ENCODE measurements at regions not wholly inside any gene's neighbourhood (a gene's known extent, or its start where the extent isn't known, plus 50 kb on each side); places are given as distances from the start of the nearest gene placed in this dataset.
"Not testable (repeated sequence)": the region's sequence is repeated elsewhere in the genome, so short reads cannot be mapped to it uniquely, and the experiment has no call there.

DNA sequence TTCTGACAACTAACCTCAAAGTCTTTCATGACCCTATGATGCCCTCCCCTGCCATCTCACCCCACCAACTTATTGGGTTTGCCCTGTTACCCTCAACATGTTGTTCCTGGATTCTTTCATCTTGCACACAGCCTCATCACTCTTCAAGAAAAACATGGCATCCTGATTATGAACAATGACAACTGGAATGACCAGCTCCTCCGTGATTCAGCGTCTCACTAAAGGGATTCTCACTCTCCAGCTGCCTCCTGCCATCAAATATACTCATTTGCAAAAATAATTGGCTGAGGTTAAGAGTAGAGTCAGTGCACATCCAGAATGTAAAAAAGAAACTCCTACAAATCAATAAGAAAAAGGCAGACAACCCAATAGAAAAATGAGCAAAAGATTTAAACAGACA lies 59.7 kb upstream of the MDGA1 start (continued):
- TF ChIP-seq ZNF292 (tag by site-specific recombination; IDR thresholded peaks at IDR 0.05; ENCODE audit: borderline replicate concordance, low read depth) = no peak
- no peak for TF ChIP-seq PBX3 (CRISPR knock-in tag; IDR thresholded peaks at IDR 0.05)
- no peak for TF ChIP-seq ZNF585B (tag by site-specific recombination; IDR thresholded peaks at IDR 0.05)

GRCh38 chr6:37756135-37756534 lies 58.5 kb upstream of the MDGA1 start:
- Histone ChIP-seq H3K9me3 (ENCODE audit: control insufficient read depth, insufficient read depth, low read depth, low read length) (no peaks in the 10 kb centered on the region), H3K4me1 (ENCODE audit: control insufficient read depth, insufficient read depth, low read length) (no peaks in the 10 kb centered on the region), H3K36me3 (ENCODE audit: control insufficient read depth in 2 of 2, insufficient read depth in 1 of 2, low read length in 2 of 2) (no peaks in the 10 kb centered on the region), H3K27ac (ENCODE audit: extremely low read depth, low read depth, low read length) (no peak overlapping the region), H3K4me3 (ENCODE audit: low read depth, low read length) (no peak overlapping the region)
- no peak for TF ChIP-seq ZNF174 (tag by site-specific recombination; IDR thresholded peaks at IDR 0.05)
- no peak for TF ChIP-seq ZNF266 (tag by site-specific recombination; IDR thresholded peaks at IDR 0.05; ENCODE audit: low read depth)
- no peak for TF ChIP-seq ZNF280C (tag by site-specific recombination; IDR thresholded peaks at IDR 0.05)
- no peak for TF ChIP-seq ZBTB48 (tag by site-specific recombination; IDR thresholded peaks at IDR 0.05)
- no peak for TF ChIP-seq ZNF704 (tag by site-specific recombination; IDR thresholded peaks at IDR 0.05)
- no peak for TF ChIP-seq ZNF140 (tag by site-specific recombination; IDR thresholded peaks at IDR 0.05)
- TF ChIP-seq, protein P1, sequence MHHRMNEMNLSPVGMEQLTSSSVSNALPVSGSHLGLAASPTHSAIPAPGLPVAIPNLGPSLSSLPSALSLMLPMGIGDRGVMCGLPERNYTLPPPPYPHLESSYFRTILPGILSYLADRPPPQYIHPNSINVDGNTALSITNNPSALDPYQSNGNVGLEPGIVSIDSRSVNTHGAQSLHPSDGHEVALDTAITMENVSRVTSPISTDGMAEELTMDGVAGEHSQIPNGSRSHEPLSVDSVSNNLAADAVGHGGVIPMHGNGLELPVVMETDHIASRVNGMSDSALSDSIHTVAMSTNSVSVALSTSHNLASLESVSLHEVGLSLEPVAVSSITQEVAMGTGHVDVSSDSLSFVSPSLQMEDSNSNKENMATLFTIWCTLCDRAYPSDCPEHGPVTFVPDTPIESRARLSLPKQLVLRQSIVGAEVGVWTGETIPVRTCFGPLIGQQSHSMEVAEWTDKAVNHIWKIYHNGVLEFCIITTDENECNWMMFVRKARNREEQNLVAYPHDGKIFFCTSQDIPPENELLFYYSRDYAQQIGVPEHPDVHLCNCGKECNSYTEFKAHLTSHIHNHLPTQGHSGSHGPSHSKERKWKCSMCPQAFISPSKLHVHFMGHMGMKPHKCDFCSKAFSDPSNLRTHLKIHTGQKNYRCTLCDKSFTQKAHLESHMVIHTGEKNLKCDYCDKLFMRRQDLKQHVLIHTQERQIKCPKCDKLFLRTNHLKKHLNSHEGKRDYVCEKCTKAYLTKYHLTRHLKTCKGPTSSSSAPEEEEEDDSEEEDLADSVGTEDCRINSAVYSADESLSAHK (tag by site-specific recombination; IDR thresholded peaks at IDR 0.05) = no peak
- no peak for TF ChIP-seq ZNF658 (tag by site-specific recombination; IDR thresholded peaks at IDR 0.05)
- no peak for TF ChIP-seq ZNF175 (tag by site-specific recombination; IDR thresholded peaks at IDR 0.05)
- no peak for TF ChIP-seq ZNF747 (tag by site-specific recombination; IDR thresholded peaks at IDR 0.05)
- ChIA-PET CTCF (interaction anchor here (0.5 to 1.0 kb wide), 2 partner anchors 15 to 738 kb away, joined by 3 read pairs; no protein-coding TSS in a partner anchor), POLR2A (no interaction called here)

DNA sequence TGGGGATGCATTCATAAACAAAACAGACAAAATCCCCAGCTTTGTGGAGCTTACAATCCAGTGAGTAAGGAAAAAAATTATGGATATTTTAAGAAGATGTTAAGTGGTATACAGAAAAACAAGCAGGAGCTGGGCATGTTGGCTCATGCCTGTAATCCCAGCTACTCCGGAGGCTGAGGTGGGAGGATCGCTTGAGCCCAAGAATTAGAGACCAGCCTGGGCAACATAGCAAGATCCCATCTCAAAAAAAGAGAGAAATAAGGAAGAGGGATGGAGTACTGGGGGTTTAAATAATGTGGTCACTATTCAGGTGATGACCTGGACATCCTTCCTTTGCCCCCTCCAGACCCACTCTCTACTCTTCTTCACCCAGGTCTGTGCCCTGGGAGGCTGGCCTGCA lies 55.0 kb upstream of the MDGA1 start:
- ChIA-PET CTCF (no interaction called here), POLR2A (no interaction called here)
- Histone ChIP-seq H3K4me1 (ENCODE audit: control insufficient read depth, insufficient read depth, low read length) (no peaks in the 10 kb centered on the region), H3K4me3 (ENCODE audit: low read depth, low read length) (no peak overlapping the region), H3K27ac (ENCODE audit: extremely low read depth, low read depth, low read length) (no peak overlapping the region), H3K36me3 (ENCODE audit: control insufficient read depth in 2 of 2, insufficient read depth in 1 of 2, low read length in 2 of 2) (no peaks in the 10 kb centered on the region), H3K9me3 (ENCODE audit: control insufficient read depth, insufficient read depth, low read depth, low read length) (no peaks in the 10 kb centered on the region)
- TF ChIP-seq ZNF664 (tag by site-specific recombination; IDR thresholded peaks at IDR 0.05) (0 out of 2 replicates have a peak, but pooled peaks have one; percentile 8), KLF17 (tag by site-specific recombination; IDR thresholded peaks at IDR 0.05) (no peak), ZNF121 (tag by site-specific recombination; IDR thresholded peaks at IDR 0.05) (peak; percentile 80)

- CTCF ChIA-PET = interaction anchor here (0.7 kb wide), 1 partner anchor 1668 kb away, joined by 3 read pairs; no protein-coding TSS in a partner anchor
- POLR2A ChIA-PET; H3K4me3 ChIP-seq (ENCODE audit: low read depth, low read length); H3K9me3 ChIP-seq (ENCODE audit: control insufficient read depth, insufficient read depth, low read depth, low read length); H3K27ac ChIP-seq (ENCODE audit: extremely low read depth, low read depth, low read length); H3K36me3 ChIP-seq (ENCODE audit: control insufficient read depth in 2 of 2, insufficient read depth in 1 of 2, low read length in 2 of 2); H3K4me1 ChIP-seq (ENCODE audit: control insufficient read depth, insufficient read depth, low read length): not testable (repeated sequence)
Observed at GRCh38 chr6:37749367-37749766, 51.7 kb upstream of the MDGA1 start.
